ENCODE measurements at regions not wholly inside any gene's neighbourhood (a gene's known extent, or its start where the extent isn't known, plus 50 kb on each side); places are given as distances from the start of the nearest gene placed in this dataset.

DNA sequence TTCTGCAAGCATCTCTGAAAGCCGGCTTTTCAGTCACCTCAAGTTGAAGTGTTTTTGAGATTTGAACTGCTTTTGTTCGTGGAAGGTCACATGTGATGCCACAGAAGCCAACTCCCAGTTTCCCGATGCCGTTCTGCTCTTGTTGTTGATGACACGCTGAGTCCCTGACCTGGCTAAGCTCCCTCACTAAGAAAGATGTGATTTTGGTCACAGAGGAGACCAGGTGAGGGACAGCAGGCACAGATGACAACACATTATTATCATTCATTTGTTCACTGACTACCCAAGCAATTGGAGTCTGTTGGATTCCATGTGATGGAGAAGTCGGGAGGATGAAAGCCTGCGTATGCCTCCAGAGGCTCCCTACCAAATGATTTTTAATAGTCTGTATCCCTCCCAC lies 822.4 kb upstream of the RBFOX1 start:
- DNase-seq (ENCODE audit: low read depth): no peak

DNA sequence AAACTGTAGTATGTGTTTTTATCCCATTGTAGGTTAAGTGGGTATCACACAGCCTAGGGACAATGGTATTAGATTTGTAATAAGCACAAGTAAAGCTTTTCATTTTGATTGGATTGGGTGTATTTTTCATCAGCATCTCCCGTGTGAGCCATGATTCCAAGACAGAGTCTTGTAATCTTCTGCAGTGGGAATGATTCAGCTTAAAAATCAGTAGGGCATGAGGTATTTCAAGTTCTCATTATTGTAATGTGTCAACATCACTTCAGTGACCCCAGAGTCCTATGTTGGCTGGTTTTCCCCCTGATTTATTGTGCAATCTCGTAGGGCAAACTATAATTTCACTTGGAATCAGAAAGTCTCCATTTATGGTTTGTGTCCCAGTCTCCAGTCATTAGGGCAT lies 833.2 kb upstream of the RBFOX1 start:
- DNase-seq (ENCODE audit: low read depth): no peak

- no peak for DNase-seq (ENCODE audit: low read depth)
Observed at GRCh38 chr16:6498858-6499257, 833.8 kb upstream of the RBFOX1 start.

DNA sequence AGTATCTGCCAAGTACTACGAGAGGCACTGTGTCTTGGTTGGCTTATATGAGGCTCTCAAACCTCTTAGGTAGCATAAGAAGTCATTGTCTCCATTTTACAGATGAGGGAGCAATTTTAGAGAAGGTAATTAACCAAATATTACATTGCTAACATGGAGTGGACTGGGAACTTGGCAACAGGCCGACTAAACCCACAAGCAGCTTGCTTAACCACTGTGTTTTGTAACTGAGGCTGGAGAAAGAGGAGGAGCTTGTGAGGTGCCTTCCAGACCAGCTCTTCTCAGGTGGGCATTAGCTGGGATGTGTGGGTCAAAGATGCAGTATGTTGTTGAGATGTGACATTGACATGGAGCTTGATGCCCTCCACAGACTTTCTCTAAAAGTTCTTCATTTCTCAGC lies 835.6 kb upstream of the RBFOX1 start:
- no peak for DNase-seq (ENCODE audit: low read depth)

DNA sequence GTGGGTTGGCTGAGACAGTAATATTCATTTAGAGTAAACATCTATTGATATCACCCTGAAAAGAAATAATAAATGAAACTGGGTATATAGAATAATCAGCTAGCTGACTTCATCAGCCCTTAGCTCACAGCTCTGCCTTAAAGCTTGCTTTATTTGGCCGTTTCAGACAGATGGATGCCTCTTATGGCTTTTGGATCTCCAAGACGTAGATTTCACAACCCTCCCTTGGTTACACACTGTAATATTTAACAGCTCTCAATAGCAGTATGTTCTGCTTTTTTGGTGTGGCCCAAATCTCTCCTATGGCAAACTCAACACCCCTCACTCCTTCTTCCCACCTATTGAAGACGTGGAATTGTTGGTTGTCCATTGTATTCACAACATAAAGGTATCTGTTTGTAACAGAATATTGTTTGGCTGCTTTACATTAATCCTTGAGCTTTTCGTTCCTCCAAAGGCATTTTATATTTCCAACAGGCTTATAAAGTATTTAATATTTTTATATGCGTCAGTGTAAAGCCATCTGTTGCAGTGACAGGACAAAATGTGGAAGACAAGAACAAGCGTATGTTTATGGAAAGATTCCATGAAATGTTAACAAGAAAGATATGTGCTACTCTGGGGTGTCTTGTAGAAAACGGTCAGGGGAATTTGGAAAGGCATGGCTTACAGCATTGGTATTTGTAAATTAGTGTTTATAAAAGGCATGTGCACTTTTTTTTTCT lies 837.0 kb upstream of the RBFOX1 start:
- DNase-seq (ENCODE audit: low read depth): no peak

GRCh38 chr16:6494716-6495115 lies 837.9 kb upstream of the RBFOX1 start:
- DNase-seq (ENCODE audit: low read depth): no peak

DNA sequence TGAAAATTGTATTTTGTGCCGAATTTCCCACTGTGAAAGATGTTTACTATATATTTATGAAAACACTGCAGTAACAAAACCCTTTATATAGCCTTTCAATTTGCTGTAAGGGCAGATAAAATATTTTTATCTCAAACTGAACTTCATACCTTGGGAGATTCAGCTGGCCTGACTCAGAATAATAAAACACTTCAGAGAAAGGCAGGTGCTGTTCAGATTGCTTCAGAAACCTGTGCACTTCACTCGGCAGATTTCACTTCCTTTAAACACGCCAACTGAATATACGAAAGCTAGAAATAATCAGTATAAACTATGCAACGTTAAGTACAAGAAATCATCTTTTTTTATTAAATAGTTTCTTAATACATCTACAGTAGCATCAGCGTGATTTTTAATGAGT lies 839.1 kb upstream of the RBFOX1 start:
- DNase-seq (ENCODE audit: low read depth): no peak

DNA sequence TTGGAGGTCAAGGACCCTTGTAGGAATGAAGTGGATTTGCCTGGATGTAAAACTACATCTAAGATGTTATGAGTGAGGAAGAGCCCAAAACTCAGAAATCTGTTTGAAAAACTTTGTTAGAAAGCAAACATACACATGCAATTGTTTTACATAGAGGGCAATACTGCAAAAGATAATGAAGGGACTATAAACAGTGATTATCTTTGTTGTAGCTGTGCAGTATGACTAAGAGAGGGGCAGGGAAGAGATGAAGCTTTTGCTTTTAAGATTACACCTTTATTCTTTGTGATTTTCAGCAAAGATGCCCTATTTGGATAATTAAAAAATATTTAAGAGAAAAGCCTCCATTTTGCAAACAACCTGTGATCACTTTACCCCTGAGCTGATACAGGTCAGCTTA lies 839.9 kb upstream of the RBFOX1 start:
- no peak for DNase-seq (ENCODE audit: low read depth)

DNA sequence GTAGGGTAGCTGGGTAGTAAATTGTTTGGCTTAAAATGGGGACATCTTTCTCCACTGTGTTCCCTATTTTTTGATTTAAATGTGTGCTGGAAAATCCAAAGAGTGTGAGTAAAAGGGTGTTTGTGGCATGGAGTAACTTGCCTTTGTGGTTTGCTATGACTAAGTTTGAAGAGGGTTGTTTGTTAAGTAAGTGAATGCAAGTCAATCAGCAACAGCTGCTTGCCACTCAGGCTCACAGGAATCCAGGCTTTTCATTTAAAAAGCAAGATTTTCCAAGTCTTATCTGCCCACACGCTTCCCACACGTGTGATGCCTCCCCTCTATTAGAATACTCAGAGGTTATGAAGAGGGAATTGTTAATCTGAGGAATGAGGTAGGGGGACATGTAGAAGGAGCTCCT lies 847.7 kb upstream of the RBFOX1 start:
- DNase-seq (ENCODE audit: low read depth): no peak

GRCh38 chr16:6484081-6484480 lies 848.6 kb upstream of the RBFOX1 start:
- no peak for DNase-seq (ENCODE audit: low read depth)

DNA sequence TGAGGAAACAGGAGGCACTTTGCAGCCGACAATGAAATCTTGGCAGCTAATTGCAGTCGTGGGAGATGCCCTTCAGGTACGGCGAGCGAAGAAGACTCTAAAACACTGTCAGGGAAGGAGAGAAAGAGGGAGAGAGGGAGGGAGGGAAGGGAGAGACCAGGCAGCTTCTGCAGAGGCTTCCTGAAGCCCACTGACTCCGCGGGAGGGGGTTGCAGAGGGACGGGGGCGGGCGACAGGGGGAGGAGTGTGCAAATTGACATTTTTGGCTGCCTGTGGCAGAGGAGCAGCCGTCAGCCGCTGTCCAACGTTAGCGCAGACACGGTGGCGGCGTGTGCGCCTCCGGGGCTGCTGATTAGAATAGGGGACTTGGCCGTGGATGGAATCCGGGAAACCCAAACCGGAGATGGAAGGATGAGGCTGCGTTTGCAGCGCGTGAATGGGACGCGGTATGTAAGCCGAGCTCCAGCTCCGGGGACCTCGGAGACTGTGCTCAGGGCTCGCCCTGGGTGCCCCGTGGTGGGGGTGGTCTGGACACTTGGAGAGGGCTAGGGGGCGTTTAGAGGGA lies 849.1 kb upstream of the RBFOX1 start:
- no peak for DNase-seq (ENCODE audit: low read depth)

- no peak for DNase-seq (ENCODE audit: low read depth)
Observed at GRCh38 chr16:6482696-6483468, 849.8 kb upstream of the RBFOX1 start.

DNA sequence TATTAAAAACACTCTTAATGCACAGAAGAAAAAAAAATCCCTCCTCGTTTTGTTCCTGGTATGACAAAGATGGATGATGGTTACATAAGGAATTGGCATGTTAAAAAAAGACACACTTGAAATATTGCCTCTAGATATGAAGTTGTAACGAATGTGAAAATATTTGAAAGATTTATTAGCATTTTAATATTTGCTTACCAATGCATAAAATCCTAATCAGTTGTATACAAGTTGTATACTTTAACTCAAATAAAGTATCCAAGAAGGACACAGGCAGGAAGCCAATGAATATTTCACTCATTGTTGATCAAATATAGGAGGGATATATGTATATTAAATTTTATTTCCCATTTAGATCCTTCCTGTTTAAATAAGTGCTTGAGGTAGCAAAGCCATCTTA lies 850.8 kb upstream of the RBFOX1 start:
- DNase-seq (ENCODE audit: low read depth): no peak

- no peak for DNase-seq (ENCODE audit: low read depth)
Observed at GRCh38 chr16:6453742-6454141, 878.9 kb upstream of the RBFOX1 start.

- no peak for DNase-seq (ENCODE audit: low read depth)
Observed at GRCh38 chr16:6447021-6447790, 885.4 kb upstream of the RBFOX1 start.

DNA sequence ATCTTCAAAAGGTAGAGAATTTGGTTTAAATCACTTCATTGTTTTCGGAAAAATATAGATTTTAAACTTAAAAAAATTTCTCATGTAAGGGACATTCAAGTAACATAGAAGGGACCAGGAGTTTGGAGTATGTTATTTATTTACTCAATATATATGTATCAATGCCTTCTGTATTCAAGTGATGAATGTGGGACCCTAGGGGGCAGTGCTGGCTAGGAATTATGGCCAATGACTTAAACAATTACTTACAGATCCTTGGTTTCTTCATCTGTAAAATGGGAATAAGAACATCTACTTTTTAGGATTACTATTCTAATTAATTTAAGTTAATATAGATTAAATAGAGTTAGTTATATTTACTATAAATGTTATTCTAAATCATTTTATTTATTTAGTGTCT lies 886.3 kb upstream of the RBFOX1 start:
- no peak for DNase-seq (ENCODE audit: low read depth)

- no peak for DNase-seq (ENCODE audit: low read depth)
Observed at GRCh38 chr16:6439129-6439528, 893.5 kb upstream of the RBFOX1 start.

DNA sequence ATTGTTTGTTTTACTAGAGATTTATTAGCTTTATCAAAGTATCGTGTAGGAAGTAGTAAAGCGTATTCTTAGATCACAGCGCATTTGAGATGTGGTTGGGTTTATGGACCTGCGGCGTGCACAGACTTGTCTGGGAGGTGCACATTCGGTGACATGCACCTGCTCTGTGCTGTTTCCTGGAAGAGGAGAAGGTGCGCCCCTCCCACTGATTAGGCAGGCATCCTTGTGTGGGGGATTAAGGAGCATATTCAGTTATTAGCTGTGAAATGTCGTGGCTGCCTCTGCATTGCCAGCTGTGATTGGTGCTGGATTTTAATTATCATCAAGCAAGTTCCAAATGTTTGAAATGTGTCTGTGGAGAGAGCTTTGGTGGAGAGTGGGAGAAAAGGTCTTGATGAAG lies 903.8 kb upstream of the RBFOX1 start:
- DNase-seq (ENCODE audit: low read depth): no peak

DNA sequence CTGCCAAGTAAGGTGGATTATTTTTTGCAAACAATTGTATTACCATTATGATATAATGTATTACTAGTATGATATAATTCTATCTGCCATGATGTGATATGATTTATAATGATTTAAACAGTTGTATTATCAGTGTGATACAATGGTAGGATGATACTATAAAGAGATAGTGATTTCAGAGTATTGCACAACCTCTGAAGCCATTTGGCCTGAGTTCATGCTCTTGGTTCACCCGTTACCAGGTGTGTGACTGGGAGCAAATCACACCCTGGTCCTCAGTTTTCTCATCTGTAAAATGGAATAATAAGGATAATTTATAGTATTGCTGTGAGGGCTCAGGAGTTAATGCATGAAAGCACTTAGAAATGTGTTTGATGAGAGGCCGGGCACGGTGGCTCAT lies 905.0 kb upstream of the RBFOX1 start:
- no peak for DNase-seq (ENCODE audit: low read depth)

GRCh38 chr16:6407596-6407995 lies 925.0 kb upstream of the RBFOX1 start:
- DNase-seq (ENCODE audit: low read depth): no peak

DNA sequence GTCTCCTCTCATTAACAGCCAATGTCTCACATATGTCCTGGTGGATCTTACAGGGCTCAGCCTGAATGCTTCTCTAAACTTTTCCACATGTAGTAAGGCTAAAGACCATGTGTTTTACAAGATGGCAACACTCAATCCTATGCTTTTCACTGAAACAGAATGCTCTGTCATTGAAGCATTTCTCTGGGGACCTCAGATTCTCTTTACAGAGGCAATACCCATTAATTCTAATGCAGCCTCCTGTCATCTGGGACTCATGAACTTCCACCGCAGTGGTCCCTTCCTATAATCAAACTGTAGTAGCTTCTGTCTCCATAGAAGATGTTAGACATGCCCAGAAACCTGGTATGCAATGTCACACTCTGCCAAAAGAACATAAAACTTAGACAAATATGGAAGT lies 926.6 kb upstream of the RBFOX1 start:
- DNase-seq (ENCODE audit: low read depth): no peak

DNA sequence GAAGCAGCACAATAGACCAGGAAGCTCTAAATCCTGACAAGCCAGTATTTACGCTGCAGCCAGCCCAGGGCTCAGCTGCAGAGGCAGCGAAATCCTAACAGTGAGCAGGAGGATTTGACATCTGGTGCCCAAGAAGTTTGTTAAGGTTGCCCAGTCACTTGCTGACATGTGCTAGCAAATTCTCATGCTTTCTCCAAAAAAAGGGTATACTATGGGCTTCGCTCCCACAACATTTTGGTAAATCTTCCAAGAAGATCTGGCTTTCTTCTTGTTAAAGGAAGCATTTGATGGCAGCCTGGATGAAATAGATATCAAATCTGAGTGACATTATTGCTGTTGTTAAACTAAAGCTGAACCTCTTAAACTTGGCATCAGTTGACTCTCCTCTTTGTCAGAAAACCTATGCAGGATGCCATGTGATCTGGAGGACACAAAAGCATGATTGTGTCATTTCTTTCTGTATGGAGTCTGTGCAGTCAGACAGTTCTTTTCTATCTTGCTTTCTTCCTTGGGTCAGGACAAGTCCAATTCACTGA lies 949.7 kb upstream of the RBFOX1 start:
- no peak for DNase-seq (ENCODE audit: low read depth)

All from stimulated activated CD8-positive, alpha-beta memory T cell treated with anti-CD3 and anti-CD28 coated beads, Interleukin-15, amount 100 ng/mL, for 24 hours (primary cell).